HEK293 (cell line): ENCODE measurements at regions not wholly inside any gene's neighbourhood (a gene's known extent, or its start where the extent isn't known, plus 50 kb on each side); places are given as distances from the start of the nearest gene placed in this dataset.

Source experiments
- REST ChIP-seq: fragments of 450-650 bp; formaldehyde crosslinking; IDR thresholded peaks from 2 replicates; pipeline ENCODE4 v1.5.1; 2016; ENCODE audit warnings: missing biosample characterization, missing genetic modification characterization
- TCF7L2 ChIP-seq: IDR thresholded peaks from 2 replicates; pipeline ENCODE4 v1.6.1; 2011; ENCODE audit warnings: low read depth, mild to moderate bottlenecking, inconsistent platforms, low read length, moderate library complexity, borderline replicate concordance
- ZBTB21 ChIP-seq: fragments of 450-650 bp; formaldehyde crosslinking; IDR thresholded peaks from 2 replicates; pipeline ENCODE4 v1.5.1; 2017; ENCODE audit warnings: missing biosample characterization, missing genetic modification characterization
- ZNF10 ChIP-seq: fragments of 450-650 bp; formaldehyde crosslinking; IDR thresholded peaks from 2 replicates; pipeline ENCODE4 v1.5.1; 2017; ENCODE audit warnings: missing biosample characterization, missing genetic modification characterization
- ZNF140 ChIP-seq: fragments of 450-650 bp; formaldehyde crosslinking; IDR thresholded peaks from 2 replicates; pipeline ENCODE4 v1.5.1; 2016; ENCODE audit warnings: missing biosample characterization, missing genetic modification characterization
- ZNF658 ChIP-seq: fragments of 450-650 bp; formaldehyde crosslinking; IDR thresholded peaks from 2 replicates; pipeline ENCODE4; 2016; ENCODE audit warnings: missing biosample characterization, missing genetic modification characterization
- ZSCAN16 ChIP-seq: fragments of 450-650 bp; formaldehyde crosslinking; IDR thresholded peaks from 2 replicates; pipeline ENCODE4 v1.5.1; 2016; ENCODE audit warnings: missing biosample characterization, missing genetic modification characterization
- TF ChIP-seq, protein P1 (sequence below): fragments of 450-650 bp; formaldehyde crosslinking; IDR thresholded peaks from 2 replicates; pipeline ENCODE4 v1.5.1; 2016; ENCODE audit warnings: missing biosample characterization, missing genetic modification characterization
- TF ChIP-seq, protein P2 (sequence below): fragments of 450-650 bp; formaldehyde crosslinking; IDR thresholded peaks from 2 replicates; pipeline ENCODE4 v1.5.1; 2016; ENCODE audit warnings: missing biosample characterization, missing genetic modification characterization, low read depth

DNA sequence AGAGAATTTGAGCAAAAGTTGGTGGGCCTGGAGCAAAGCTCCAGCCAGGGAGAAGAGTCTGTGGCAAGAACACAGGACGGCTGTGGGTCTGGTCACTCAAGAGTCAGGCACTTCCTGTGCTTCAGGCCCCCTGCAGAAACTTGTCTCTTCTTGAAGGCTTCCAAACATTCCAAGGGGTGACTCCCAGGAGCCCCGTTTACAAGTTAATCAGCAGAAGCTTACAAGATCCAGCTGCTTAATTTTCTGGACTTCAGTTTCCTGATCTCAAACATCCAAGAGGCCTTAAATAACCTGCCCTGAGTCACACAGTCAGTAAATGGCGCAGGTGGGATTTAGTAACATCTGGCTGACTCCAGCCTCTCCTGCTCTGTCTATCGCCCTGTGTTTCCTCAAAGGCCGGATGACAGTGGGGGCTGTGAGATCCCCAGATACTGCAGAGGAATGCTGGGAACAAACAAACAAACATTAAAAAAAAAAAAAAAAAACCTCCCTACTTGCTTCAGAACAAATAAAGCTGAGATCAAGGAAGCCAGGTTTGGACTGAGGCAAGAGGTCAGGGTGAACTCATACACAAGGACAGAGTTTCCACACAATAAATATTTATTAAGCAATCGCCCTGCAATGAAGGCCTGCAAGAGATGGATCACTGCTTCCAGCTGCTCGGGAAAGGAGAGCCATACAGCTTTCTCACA is 175.4 kb upstream of the RFC3 start:
- TF ChIP-seq TCF7L2, result no peak
- no peak for TF ChIP-seq ZBTB21
- TF ChIP-seq ZNF10 (tag by site-specific recombination), result no peak
- TF ChIP-seq, protein P1, sequence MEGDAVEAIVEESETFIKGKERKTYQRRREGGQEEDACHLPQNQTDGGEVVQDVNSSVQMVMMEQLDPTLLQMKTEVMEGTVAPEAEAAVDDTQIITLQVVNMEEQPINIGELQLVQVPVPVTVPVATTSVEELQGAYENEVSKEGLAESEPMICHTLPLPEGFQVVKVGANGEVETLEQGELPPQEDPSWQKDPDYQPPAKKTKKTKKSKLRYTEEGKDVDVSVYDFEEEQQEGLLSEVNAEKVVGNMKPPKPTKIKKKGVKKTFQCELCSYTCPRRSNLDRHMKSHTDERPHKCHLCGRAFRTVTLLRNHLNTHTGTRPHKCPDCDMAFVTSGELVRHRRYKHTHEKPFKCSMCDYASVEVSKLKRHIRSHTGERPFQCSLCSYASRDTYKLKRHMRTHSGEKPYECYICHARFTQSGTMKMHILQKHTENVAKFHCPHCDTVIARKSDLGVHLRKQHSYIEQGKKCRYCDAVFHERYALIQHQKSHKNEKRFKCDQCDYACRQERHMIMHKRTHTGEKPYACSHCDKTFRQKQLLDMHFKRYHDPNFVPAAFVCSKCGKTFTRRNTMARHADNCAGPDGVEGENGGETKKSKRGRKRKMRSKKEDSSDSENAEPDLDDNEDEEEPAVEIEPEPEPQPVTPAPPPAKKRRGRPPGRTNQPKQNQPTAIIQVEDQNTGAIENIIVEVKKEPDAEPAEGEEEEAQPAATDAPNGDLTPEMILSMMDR (tag by site-specific recombination), result no peak
- TF ChIP-seq ZNF658 (tag by site-specific recombination), result no peak
- TF ChIP-seq, protein P2, sequence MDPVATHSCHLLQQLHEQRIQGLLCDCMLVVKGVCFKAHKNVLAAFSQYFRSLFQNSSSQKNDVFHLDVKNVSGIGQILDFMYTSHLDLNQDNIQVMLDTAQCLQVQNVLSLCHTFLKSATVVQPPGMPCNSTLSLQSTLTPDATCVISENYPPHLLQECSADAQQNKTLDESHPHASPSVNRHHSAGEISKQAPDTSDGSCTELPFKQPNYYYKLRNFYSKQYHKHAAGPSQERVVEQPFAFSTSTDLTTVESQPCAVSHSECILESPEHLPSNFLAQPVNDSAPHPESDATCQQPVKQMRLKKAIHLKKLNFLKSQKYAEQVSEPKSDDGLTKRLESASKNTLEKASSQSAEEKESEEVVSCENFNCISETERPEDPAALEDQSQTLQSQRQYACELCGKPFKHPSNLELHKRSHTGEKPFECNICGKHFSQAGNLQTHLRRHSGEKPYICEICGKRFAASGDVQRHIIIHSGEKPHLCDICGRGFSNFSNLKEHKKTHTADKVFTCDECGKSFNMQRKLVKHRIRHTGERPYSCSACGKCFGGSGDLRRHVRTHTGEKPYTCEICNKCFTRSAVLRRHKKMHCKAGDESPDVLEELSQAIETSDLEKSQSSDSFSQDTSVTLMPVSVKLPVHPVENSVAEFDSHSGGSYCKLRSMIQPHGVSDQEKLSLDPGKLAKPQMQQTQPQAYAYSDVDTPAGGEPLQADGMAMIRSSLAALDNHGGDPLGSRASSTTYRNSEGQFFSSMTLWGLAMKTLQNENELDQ, result no peak
- TF ChIP-seq ZSCAN16, result no peak
- TF ChIP-seq REST (tag by site-specific recombination), result no peak
- TF ChIP-seq ZNF140 (tag by site-specific recombination), result no peak
